ENCODE measurements at regions not wholly inside any gene's neighbourhood (a gene's known extent, or its start where the extent isn't known, plus 50 kb on each side); places are given as distances from the start of the nearest gene placed in this dataset.

DNA sequence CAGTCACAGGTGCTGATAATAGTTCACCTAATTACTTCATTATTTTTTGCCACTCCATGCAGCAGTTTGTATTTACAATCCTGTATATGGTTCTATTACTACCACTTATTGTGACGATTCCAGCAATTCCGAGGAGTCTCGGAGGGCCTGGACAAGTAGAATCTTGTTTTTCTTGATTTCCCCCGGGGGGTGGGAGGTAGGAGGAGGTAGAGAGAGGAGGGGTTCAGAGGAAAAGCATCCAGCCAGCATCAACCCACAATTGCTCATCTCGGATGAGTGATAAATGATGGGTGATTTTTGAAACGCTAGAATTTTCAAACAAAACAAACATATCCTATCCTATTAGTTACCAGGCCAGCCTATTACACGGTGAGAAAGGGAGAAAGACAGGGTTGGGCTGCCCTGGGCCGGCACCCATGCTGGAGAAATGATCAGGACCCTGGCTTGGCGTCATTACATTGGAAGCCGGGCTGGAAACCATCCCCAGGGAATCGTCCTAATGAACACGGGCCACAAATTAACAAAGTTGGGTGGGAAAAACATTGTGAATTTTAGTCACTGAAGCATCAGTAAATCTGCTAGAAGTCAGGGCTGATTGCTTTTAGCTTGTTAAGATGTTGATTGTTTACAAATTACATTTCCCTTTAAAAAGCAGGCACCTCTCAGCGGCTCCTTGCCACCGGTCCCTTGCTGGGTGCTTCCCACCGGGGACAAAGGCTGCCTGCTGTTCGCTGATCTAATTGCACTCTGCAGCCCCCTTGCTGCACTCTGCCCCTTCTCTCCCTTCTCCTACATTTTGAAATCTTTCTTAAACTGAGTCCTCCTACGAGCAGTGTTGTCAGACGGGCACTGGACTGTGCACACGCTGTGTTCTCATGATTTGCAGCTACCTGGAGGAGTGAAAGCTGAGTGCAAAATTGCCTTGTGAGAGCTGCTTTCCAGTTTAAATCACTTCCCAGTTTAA, 95.5 kb downstream of the FAM204A start:
- TF ChIP-seq CTCF (IDR thresholded peaks at IDR 0.05) (no peak), POLR2A (IDR thresholded peaks at IDR 0.05) (no peak)
